Neural crest cell (in vitro differentiated cells): ENCODE measurements at regions not wholly inside any gene's neighbourhood (a gene's known extent, or its start where the extent isn't known, plus 50 kb on each side); places are given as distances from the start of the nearest gene placed in this dataset.
"Not testable (repeated sequence)": the region's sequence is repeated elsewhere in the genome, so short reads cannot be mapped to it uniquely, and the experiment has no call there.

Source experiments
- DNase-seq: peaks from one replicate; pipeline ENCODE4 v3.0.0; 2021; ENCODE audit warnings: low read depth, mixed read lengths, low spot score
- H3K27ac Mint-ChIP-seq: one replicate; pipeline ENCODE4 v1.8.0; 2021; ENCODE audit warnings: mild to moderate bottlenecking, mixed read lengths; ENCODE audit not compliant: unreplicated experiment
- H3K27me3 Mint-ChIP-seq: 2 replicates; pipeline ENCODE4 v1.8.0; 2021; ENCODE audit warnings: low read depth, mild to moderate bottlenecking, mixed read lengths
- H3K36me3 Mint-ChIP-seq: 2 replicates; pipeline ENCODE4 v1.8.0; 2021; ENCODE audit warnings: low read depth, mild to moderate bottlenecking, mixed read lengths
- H3K4me1 Mint-ChIP-seq: 2 replicates; pipeline ENCODE4 v1.8.0; 2021; ENCODE audit warnings: mixed read lengths
- H3K4me3 Mint-ChIP-seq: one replicate; pipeline ENCODE4 v1.8.0; 2021; ENCODE audit warnings: mild to moderate bottlenecking, mixed read lengths
- H3K9me3 Mint-ChIP-seq: 2 replicates; pipeline ENCODE4 v1.8.0; 2021; ENCODE audit warnings: mixed read lengths
- TF ChIP-seq, protein P1 (sequence below): fragments of 200-600 bp; sonication (generic); conservative IDR thresholded peaks from 2 replicates; pipeline ENCODE4 v1.5.0; 2021; ENCODE audit warnings: antibody characterized with exemption, mild to moderate bottlenecking

DNA sequence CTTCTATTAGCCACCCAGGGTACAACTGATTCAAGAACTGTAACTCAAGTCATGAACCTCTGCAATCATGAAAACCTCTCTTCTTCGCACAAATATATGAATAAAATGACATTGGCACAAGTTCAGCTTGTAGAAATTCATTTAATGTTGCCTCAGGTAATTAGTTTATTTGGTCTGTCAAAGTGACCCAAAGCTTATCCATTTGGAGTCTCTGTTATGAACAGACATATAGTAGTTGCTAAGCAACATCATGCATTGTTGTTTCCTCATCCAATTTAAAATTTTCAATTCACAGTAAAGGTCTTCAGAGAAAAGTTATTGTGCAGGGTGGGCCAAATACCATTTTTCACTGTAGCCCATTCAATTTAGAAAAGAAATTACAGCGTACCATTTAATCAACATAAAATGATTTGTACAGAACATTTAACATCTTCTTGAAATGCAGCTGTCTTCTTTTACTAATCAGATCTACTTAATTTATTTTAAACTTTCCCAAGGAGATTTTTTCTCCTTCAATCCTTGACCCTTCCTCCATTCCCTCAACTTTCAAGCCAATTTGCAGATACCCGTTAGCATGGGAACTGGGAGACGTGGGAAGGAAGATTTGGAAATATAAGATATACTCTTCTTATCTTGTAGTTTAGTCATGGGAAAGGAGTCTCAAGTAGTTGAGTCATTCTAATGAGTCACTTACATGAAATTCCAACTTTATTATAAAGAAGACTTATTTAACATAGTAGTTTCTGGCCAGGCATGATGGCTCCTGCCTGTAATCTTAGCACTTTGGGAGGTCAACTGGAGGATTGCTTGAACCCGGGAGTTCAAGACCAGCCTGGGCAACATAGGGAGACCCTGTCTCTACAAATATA lies 231.3 kb downstream of the ATPSCKMT start:
- Mint-ChIP-seq H3K4me1 (peaks cover 8% of the 10 kb centered on the region), H3K9me3 (peaks cover 16% of the 10 kb centered on the region), H3K27ac (no peak overlapping the region), H3K4me3 (no peak overlapping the region), H3K27me3 (peaks cover 2% of the 10 kb centered on the region), H3K36me3 (peaks cover 11% of the 10 kb centered on the region)
- TF ChIP-seq, protein P1, sequence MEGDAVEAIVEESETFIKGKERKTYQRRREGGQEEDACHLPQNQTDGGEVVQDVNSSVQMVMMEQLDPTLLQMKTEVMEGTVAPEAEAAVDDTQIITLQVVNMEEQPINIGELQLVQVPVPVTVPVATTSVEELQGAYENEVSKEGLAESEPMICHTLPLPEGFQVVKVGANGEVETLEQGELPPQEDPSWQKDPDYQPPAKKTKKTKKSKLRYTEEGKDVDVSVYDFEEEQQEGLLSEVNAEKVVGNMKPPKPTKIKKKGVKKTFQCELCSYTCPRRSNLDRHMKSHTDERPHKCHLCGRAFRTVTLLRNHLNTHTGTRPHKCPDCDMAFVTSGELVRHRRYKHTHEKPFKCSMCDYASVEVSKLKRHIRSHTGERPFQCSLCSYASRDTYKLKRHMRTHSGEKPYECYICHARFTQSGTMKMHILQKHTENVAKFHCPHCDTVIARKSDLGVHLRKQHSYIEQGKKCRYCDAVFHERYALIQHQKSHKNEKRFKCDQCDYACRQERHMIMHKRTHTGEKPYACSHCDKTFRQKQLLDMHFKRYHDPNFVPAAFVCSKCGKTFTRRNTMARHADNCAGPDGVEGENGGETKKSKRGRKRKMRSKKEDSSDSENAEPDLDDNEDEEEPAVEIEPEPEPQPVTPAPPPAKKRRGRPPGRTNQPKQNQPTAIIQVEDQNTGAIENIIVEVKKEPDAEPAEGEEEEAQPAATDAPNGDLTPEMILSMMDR: no peak
- no peak for DNase-seq

DNA sequence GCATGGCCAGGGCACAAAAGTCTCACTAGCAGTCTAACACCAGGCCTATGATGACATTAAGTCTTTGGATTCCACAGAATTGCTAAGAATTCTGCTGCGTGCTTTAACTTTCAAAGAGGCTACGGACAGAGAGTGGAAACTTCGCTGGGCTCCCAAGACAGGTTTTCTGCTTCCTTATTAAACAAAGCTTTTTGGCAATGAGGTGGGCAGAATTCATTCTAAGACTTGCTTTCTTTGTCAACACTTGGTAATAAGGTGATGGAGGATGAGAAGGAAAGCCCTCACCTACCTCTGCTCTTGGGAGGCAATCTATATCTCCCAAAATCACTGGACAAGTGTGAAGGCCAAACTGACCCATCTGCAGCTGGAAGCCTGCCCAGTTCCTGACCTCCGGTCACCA lies 231.9 kb downstream of the ATPSCKMT start:
- H3K27me3 Mint-ChIP-seq: peaks cover 2% of the 10 kb centered on the region
- H3K36me3 Mint-ChIP-seq: peaks cover 11% of the 10 kb centered on the region
- TF ChIP-seq, protein P1: no peak
- no peak overlapping the region for H3K4me3 Mint-ChIP-seq
- DNase-seq: no peak
- no peak overlapping the region for H3K27ac Mint-ChIP-seq
- peaks cover 8% of the 10 kb centered on the region for H3K4me1 Mint-ChIP-seq
- peaks cover 15% of the 10 kb centered on the region for H3K9me3 Mint-ChIP-seq

DNA sequence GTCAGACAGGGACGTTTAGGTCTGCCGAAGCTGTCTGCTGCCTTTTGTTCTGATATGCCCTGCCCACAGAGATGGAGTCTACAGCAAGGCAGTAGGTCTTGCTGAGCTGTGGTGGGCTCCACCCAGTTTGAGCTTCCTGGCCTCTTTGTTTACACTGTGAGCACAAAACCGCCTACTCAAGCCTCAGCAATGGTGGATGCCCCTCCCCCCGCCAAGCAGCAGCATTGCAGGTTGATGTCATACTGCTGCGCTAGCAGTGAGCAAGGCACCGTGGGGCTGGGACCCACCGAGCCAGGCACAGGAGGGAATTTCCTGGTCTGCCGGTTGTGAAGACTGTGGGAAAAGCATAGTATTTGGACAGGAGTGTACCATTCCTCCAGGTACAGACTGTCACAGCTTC lies 233.1 kb downstream of the ATPSCKMT start:
- peaks cover 12% of the 10 kb centered on the region for H3K9me3 Mint-ChIP-seq
- H3K27ac Mint-ChIP-seq: peak overlapping the region; percentile 6
- not testable (repeated sequence) for H3K27me3 Mint-ChIP-seq, H3K4me1 Mint-ChIP-seq, H3K4me3 Mint-ChIP-seq
- DNase-seq: peak; percentile 8
- peaks cover 14% of the 10 kb centered on the region for H3K36me3 Mint-ChIP-seq

DNA sequence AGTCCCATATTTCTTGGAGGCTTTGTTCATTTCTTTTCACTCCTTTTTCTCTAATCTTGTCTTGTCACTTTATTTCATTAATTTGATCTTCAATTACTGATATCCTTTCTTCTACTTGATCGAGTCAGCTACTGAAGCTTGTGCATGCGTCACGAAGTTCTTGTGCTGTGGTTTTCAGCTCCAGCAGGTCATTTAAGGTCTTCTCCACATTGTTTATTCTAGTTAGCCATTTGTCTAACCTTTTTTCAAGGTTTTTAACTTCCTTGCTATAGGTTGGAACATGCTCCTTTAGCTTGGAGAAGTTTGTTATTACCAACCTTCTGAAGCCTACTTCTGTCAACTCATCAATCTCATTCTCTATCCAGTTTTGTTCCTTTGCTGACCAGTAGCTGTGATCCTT lies 234.0 kb downstream of the ATPSCKMT start:
- not testable (repeated sequence) for H3K4me3 Mint-ChIP-seq, H3K9me3 Mint-ChIP-seq, H3K27ac Mint-ChIP-seq, H3K4me1 Mint-ChIP-seq, DNase-seq, H3K27me3 Mint-ChIP-seq
- peaks cover 15% of the 10 kb centered on the region for H3K36me3 Mint-ChIP-seq

DNA sequence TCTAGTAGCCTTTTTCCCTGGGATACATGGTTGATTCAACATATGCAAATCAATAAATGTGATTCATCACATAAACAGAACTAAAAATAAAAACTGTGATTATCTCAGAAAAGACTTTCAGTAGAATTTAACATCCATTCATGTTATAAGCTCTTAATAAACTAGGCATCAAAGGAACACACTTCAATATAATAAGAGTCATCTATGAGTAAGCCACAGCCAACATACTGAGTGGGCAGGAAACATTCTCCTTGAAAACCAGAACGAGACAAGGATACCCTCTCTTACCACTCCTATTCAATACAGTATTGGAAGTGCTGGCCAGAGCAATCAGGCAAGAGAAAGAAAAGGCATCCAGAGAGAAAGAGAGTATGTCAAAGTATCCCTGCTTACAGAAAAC lies 239.9 kb downstream of the ATPSCKMT start:
- Mint-ChIP-seq H3K9me3 (peaks cover 13% of the 10 kb centered on the region), H3K36me3 (peaks cover 18% of the 10 kb centered on the region), H3K27ac (no peak overlapping the region), H3K4me1 (no peaks in the 10 kb centered on the region), H3K27me3 (peaks cover 2% of the 10 kb centered on the region), H3K4me3 (no peak overlapping the region)
- TF ChIP-seq, protein P1: no peak
- DNase-seq: no peak

DNA sequence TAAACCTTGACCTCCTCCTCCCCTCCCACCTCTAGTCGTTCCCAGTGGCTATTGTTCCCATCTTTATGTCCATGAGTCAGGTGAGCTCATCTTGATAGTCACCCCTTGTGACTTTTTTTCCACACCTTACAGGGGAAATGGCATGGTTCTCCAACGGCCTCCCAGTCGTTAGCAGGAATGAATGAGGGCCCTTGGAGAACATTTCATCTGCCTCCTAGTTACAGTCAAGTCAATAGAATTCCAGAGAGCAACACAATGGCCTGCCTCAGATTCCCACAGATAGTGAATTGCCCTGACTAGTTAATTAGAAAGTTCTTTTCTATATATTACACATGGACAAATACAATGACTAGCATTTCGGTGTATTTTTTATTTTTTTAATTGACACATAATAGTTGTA lies 262.6 kb downstream of the ATPSCKMT start:
- H3K4me1 Mint-ChIP-seq: no peaks in the 10 kb centered on the region
- DNase-seq: no peak
- peaks cover 15% of the 10 kb centered on the region for H3K9me3 Mint-ChIP-seq
- H3K4me3 Mint-ChIP-seq: no peak overlapping the region
- TF ChIP-seq, protein P1: no peak
- peaks cover 7% of the 10 kb centered on the region for H3K36me3 Mint-ChIP-seq
- no peak overlapping the region for H3K27ac Mint-ChIP-seq
- no peaks in the 10 kb centered on the region for H3K27me3 Mint-ChIP-seq
